Muscle of arm (tissue), 1 donor: ENCODE measurements at regions not wholly inside any gene's neighbourhood (a gene's known extent, or its start where the extent isn't known, plus 50 kb on each side); places are given as distances from the start of the nearest gene placed in this dataset.
"Not testable (repeated sequence)": the region's sequence is repeated elsewhere in the genome, so short reads cannot be mapped to it uniquely, and the experiment has no call there.

Source experiments
- DNase-seq: peaks from one replicate; pipeline ENCODE4 v3.0.0-alpha.2; 2013

- DNase-seq, result peak; percentile 87
Observed at GRCh38 chr17:47066841-47067682, 88.0 kb upstream of the RPRML start.

GRCh38 chr17:47066095-47066494, 87.0 kb upstream of the RPRML start:
- DNase-seq, result no peak

GRCh38 chr17:47064684-47065083, 85.6 kb upstream of the RPRML start:
- DNase-seq, result no peak

GRCh38 chr17:47063475-47063874, 84.4 kb upstream of the RPRML start:
- DNase-seq, result no peak

DNA sequence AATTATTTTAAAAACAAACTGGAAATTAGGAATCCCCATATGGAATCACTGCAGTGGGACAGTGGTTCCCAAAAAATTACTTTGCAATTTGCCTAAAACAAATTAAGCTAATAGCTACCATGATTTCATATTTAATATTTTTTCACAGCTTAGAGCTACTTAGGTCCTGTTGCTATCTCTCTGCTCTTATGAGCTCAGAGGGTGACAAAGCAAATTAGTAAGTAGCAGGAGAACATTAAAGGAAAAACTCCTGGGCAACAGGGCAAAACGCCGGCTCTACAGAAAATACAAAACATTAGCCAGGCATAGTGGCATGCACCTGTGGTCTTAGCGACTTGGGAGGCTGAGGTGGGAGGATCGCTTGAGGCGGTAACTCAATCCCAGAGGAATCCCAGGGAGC, 83.8 kb upstream of the RPRML start:
- DNase-seq, result not testable (repeated sequence)

DNA sequence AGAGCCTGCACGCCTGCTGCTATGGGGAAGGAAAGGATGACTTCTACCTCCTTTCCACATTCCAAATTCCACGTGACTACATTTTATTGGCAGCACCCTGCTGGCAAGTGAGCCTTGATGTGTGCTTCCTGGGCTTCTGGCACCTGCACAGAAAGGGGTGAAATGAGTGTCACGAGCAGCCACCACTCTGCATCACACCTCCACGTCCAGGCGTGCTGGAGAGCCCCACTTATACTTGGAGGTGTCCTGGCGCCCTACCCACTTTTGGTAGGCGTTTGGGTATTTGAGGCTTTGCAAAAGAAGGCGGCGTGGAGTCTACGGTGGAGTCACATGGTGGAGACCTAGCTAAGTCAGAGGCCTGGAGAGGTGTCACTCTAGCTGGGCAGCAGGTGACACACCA, 81.0 kb upstream of the RPRML start:
- DNase-seq, result not testable (repeated sequence)

DNA sequence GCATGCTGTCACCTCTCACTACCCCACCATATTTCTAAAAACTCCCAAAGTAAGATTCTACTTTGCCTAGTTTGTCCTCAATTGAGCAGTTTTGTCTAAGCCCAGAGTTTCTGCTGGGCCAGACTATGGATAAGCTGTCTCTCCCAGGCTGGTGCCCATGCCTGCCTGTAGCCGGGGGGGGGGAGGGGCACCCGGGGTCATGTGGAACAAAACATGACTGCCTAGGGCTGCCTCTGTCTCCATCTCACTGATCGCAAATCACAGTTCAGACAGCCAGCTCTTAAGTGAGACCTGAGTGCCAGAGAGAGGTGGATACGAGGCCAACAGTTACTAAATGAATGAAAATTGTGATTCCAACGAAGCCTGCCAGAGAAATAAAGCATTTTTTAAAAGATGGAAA, 78.8 kb upstream of the RPRML start:
- no peak for DNase-seq

GRCh38 chr17:47057279-47057678, 78.2 kb upstream of the RPRML start:
- DNase-seq, result not testable (repeated sequence)

DNA sequence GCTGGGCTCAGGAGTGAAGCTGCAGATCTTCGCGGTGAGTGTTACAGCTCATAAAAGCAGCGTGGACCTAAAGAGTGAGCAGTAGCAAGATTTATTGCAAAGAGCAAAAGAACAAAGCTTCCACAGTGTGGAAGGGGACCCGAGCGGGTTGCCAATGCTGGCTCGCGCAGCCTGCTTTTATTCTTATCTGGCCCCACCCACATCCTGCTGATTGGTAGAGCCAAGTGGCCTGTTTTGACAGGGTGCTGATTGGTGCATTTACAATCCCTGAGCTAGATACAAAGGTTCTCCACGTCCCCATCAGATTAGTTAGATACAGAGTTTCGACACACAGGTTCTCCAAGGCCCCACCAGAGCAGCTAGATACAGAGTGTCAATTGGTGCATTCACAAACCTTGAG, 77.6 kb upstream of the RPRML start:
- DNase-seq, result not testable (repeated sequence)
